ENCODE measurements at regions not wholly inside any gene's neighbourhood (a gene's known extent, or its start where the extent isn't known, plus 50 kb on each side); places are given as distances from the start of the nearest gene placed in this dataset.

DNA sequence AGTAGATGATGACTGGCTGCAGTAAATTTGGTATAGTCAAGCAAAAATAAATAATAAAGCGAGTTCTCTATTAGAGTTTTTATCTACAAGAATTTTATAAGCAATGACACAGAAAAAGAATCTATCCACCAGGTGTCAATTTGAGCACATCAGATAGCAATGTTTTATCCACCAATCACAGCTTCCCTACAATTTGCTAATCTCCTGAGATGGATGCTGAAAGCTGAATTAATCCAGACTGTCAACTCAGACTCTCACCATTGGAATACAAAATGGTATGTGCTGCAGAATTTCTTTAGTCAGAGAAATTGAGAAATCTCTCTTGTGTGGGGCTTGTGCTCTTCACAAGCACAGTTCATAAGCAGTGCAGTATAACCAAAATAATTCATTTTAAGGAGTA, 888.9 kb upstream of the GHITM start:
- H3K4me3 ChIP-seq (ENCODE audit: severe bottlenecking): no peak overlapping the region
- TF ChIP-seq, protein P1, sequence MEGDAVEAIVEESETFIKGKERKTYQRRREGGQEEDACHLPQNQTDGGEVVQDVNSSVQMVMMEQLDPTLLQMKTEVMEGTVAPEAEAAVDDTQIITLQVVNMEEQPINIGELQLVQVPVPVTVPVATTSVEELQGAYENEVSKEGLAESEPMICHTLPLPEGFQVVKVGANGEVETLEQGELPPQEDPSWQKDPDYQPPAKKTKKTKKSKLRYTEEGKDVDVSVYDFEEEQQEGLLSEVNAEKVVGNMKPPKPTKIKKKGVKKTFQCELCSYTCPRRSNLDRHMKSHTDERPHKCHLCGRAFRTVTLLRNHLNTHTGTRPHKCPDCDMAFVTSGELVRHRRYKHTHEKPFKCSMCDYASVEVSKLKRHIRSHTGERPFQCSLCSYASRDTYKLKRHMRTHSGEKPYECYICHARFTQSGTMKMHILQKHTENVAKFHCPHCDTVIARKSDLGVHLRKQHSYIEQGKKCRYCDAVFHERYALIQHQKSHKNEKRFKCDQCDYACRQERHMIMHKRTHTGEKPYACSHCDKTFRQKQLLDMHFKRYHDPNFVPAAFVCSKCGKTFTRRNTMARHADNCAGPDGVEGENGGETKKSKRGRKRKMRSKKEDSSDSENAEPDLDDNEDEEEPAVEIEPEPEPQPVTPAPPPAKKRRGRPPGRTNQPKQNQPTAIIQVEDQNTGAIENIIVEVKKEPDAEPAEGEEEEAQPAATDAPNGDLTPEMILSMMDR (IDR thresholded peaks at IDR 0.05; ENCODE audit: poor library complexity, severe bottlenecking): no peak
- ATAC-seq (ENCODE audit: low read depth): no peak
- no peak overlapping the region for H3K27ac ChIP-seq (ENCODE audit: poor library complexity, severe bottlenecking)
- DNase-seq (ENCODE audit: low spot score): no peak
- no peaks in the 10 kb centered on the region for H3K36me3 ChIP-seq (ENCODE audit: low read depth)
- H3K27me3 ChIP-seq (ENCODE audit: insufficient read depth, poor library complexity, severe bottlenecking): no peaks in the 10 kb centered on the region
- H3K9me3 ChIP-seq (ENCODE audit: severe bottlenecking): no peaks in the 10 kb centered on the region
- H3K4me1 ChIP-seq (ENCODE audit: insufficient read depth, poor library complexity, severe bottlenecking): no peaks in the 10 kb centered on the region

DNA sequence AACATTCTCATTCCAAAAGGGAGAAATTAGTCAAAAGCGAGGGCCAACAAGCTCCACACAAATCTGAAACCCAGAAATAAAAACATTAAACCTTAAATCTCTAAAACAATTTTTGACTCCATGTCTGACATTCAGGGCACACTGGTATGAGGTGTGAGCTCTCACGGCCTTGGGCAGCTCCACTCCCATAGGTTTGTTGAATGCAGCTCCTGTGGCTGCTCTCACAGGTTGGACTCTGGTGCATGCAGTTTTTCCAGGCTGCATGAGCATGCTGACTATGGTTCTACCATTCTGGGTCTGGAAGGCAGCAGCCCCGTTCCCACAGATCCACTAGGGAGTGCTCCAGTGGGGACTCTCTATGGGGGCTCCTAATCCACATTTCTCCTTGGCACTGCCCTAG, 887.1 kb upstream of the GHITM start:
- ATAC-seq (ENCODE audit: low read depth): no peak
- no peaks in the 10 kb centered on the region for H3K9me3 ChIP-seq (ENCODE audit: severe bottlenecking)

DNA sequence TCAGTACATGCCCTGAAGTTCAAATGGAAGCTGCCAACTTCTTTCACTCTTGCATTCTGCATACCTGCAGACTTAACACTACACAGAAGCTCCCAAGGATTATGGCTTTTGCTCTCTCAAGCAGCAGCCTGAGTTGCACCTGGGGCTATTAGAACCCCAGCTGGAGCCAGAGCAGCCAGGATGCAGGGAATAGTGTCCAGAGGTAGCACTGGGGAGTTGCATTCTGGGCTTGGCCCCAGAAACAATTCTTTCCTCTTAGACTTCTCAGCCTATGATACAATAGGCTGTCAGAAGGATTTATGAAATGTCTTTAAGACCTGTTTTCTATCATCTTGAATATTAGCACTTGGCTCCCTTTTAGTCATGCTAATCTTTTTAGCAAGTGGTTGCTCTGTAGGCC, 886.7 kb upstream of the GHITM start:
- H3K27me3 ChIP-seq (ENCODE audit: insufficient read depth, poor library complexity, severe bottlenecking): no peaks in the 10 kb centered on the region
- no peak for ATAC-seq (ENCODE audit: low read depth)
- no peaks in the 10 kb centered on the region for H3K4me1 ChIP-seq (ENCODE audit: insufficient read depth, poor library complexity, severe bottlenecking)
- TF ChIP-seq, protein P1 (IDR thresholded peaks at IDR 0.05; ENCODE audit: poor library complexity, severe bottlenecking): no peak
- no peaks in the 10 kb centered on the region for H3K9me3 ChIP-seq (ENCODE audit: severe bottlenecking)
- H3K27ac ChIP-seq (ENCODE audit: poor library complexity, severe bottlenecking): no peak overlapping the region
- DNase-seq (ENCODE audit: low spot score): no peak
- no peaks in the 10 kb centered on the region for H3K36me3 ChIP-seq (ENCODE audit: low read depth)
- no peak overlapping the region for H3K4me3 ChIP-seq (ENCODE audit: severe bottlenecking)

More for the DNA sequence above, 887.1 kb upstream of the GHITM start:
- no peaks in the 10 kb centered on the region for H3K36me3 ChIP-seq (ENCODE audit: low read depth)
- DNase-seq (ENCODE audit: low spot score): no peak
- TF ChIP-seq, protein P1 (IDR thresholded peaks at IDR 0.05; ENCODE audit: poor library complexity, severe bottlenecking): no peak
- H3K4me3 ChIP-seq (ENCODE audit: severe bottlenecking): no peak overlapping the region
- H3K27ac ChIP-seq (ENCODE audit: poor library complexity, severe bottlenecking): no peak overlapping the region
- no peaks in the 10 kb centered on the region for H3K4me1 ChIP-seq (ENCODE audit: insufficient read depth, poor library complexity, severe bottlenecking)
- no peaks in the 10 kb centered on the region for H3K27me3 ChIP-seq (ENCODE audit: insufficient read depth, poor library complexity, severe bottlenecking)

DNA sequence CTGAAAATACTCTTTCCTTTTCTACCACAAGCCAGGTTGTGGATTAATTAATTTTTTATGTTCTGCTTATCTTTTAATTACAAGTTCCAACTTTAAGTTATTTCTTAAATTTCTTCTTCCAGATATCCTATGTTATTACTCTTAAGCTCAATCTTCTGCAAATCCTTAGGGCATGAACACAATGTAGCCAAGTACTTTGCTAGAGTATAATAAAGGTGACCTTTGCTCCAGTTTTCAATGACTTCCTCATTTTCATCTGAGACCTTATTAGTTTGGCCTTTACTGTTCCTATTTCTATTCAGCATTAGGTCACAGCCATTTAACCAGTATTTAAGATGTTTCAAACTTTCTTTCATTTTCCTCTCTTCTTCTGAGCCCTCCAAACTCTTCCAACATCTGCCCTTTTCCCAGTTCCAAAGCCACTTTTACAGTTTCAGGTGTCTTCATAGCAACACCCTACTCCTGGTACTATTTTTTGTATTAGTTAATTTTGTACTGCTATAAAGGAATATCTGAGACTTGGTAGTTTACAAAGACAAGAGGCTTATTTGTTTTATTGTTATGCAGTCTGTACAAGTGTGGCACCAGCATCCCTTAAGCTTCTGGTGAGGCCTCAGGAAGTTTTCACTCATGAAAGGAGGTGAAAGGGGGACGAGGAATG, 886.2 kb upstream of the GHITM start:
- Histone ChIP-seq H3K27me3 (ENCODE audit: insufficient read depth, poor library complexity, severe bottlenecking) (no peaks in the 10 kb centered on the region), H3K27ac (ENCODE audit: poor library complexity, severe bottlenecking) (no peak overlapping the region), H3K4me1 (ENCODE audit: insufficient read depth, poor library complexity, severe bottlenecking) (no peaks in the 10 kb centered on the region), H3K4me3 (ENCODE audit: severe bottlenecking) (no peak overlapping the region), H3K36me3 (ENCODE audit: low read depth) (no peaks in the 10 kb centered on the region), H3K9me3 (ENCODE audit: severe bottlenecking) (no peaks in the 10 kb centered on the region)
- TF ChIP-seq, protein P1 (IDR thresholded peaks at IDR 0.05; ENCODE audit: poor library complexity, severe bottlenecking): no peak
- no peak for DNase-seq (ENCODE audit: low spot score)
- no peak for ATAC-seq (ENCODE audit: low read depth)

DNA sequence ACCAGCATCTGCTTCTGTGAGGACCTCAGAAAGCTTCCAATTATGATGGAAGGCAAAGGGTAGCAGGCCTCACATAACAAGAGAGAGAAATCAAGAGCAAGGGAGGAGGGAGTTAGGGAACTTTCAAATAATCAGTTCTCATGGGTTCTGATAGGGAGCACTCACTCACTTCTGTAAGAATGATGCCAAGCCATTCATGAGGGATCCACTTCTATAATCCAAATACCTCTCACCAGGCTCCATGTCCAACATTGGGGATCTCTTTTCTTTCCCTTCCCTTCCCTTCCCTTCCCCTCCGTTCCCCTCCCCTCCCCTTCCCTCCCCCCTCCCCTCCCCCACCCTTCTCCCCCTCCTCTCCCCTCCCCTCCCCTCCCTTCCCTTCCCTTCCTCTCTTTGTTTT, 884.6 kb upstream of the GHITM start:
- TF ChIP-seq, protein P1 (IDR thresholded peaks at IDR 0.05; ENCODE audit: poor library complexity, severe bottlenecking): no peak
- no peaks in the 10 kb centered on the region for H3K27me3 ChIP-seq (ENCODE audit: insufficient read depth, poor library complexity, severe bottlenecking)
- no peaks in the 10 kb centered on the region for H3K9me3 ChIP-seq (ENCODE audit: severe bottlenecking)
- no peak for ATAC-seq (ENCODE audit: low read depth)
- H3K4me3 ChIP-seq (ENCODE audit: severe bottlenecking): no peak overlapping the region
- H3K27ac ChIP-seq (ENCODE audit: poor library complexity, severe bottlenecking): no peak overlapping the region
- no peaks in the 10 kb centered on the region for H3K36me3 ChIP-seq (ENCODE audit: low read depth)
- DNase-seq (ENCODE audit: low spot score): no peak
- H3K4me1 ChIP-seq (ENCODE audit: insufficient read depth, poor library complexity, severe bottlenecking): no peaks in the 10 kb centered on the region

All from RWPE2 (cell line).